Neural cell (in vitro differentiated cells): ENCODE measurements at regions not wholly inside any gene's neighbourhood (a gene's known extent, or its start where the extent isn't known, plus 50 kb on each side); places are given as distances from the start of the nearest gene placed in this dataset.

Source experiments
- CTCF ChIP-seq: fragments of 450-650 bp; IDR thresholded peaks from 2 replicates; pipeline ENCODE4 v1.5.1; 2014; ENCODE audit warnings: antibody characterized with exemption, mild to moderate bottlenecking, moderate library complexity; ENCODE audit not compliant: poor library complexity, severe bottlenecking
- EZH2 ChIP-seq: fragments of 200-600, 300-800 bp; shearing (Covaris generic), sonication (generic); IDR thresholded peaks from 2 replicates; pipeline ENCODE4 v1.6.1; 2014; ENCODE audit warnings: antibody characterized with exemption, low read length, borderline replicate concordance, mild to moderate bottlenecking; ENCODE audit not compliant: insufficient read depth, poor library complexity, severe bottlenecking

GRCh38 chr1:56227401-56227800, 352.0 kb downstream of the PLPP3 start:
- TF ChIP-seq CTCF: no peak
- no peak for TF ChIP-seq EZH2
